Activated B cell treated with CpG ODN at 0.5 μM for 24 hours (primary cell): ENCODE measurements at regions not wholly inside any gene's neighbourhood (a gene's known extent, or its start where the extent isn't known, plus 50 kb on each side); places are given as distances from the start of the nearest gene placed in this dataset.

ENCODE experiments used
- ATAC-seq: fragments of 200-7000 bp; cut with Tn5 transposase; one replicate; pipeline ENCODE4 v1.10.0; 2021; ENCODE audit warnings: low read depth, mild to moderate bottlenecking, moderate library complexity
- CTCF ChIA-PET: fragments of 350-600 bp; sonication (Branson Sonifier 250); formaldehyde crosslinking; loops from one replicate; lab custom pipeline; 2021; ENCODE audit warnings: antibody characterized with exemption; lab: Charles Lee
- POLR2A ChIA-PET: fragments of 350-600 bp; sonication (Branson Sonifier 250); formaldehyde crosslinking; loops from one replicate; lab custom pipeline; 2021; ENCODE audit warnings: antibody characterized with exemption; lab: Charles Lee
- DNase-seq: peaks from one replicate; pipeline ENCODE4 v3.0.0; 2022
- H3K27ac Mint-ChIP-seq: one replicate; pipeline ENCODE4 v1.8.0; 2020; ENCODE audit warnings: mixed read lengths
- H3K27me3 Mint-ChIP-seq: one replicate; pipeline ENCODE4 v1.8.0; 2021; ENCODE audit warnings: mixed read lengths
- H3K36me3 Mint-ChIP-seq: one replicate; pipeline ENCODE4 v1.8.0; 2021; ENCODE audit warnings: low read depth, mixed read lengths
- H3K4me1 Mint-ChIP-seq: one replicate; pipeline ENCODE4 v1.8.0; 2021; ENCODE audit warnings: mixed read lengths
- H3K4me3 Mint-ChIP-seq: one replicate; pipeline ENCODE4 v1.8.0; 2020; ENCODE audit warnings: mild to moderate bottlenecking, mixed read lengths
- H3K9me3 Mint-ChIP-seq: one replicate; pipeline ENCODE4 v1.8.0; 2020; ENCODE audit warnings: mixed read lengths
- intact Hi-C: fragments of 100-400 bp; cut with micrococcal nuclease; formaldehyde crosslinking; loops from one replicate; pipeline ENCODE4 v1.15.1; 2024
- TF ChIP-seq, protein P1 (sequence below): fragments of 200-600 bp; IDR thresholded peaks from one replicate; pipeline ENCODE4 v1.8.0; 2022; ENCODE audit warnings: antibody characterized with exemption, mild to moderate bottlenecking

DNA sequence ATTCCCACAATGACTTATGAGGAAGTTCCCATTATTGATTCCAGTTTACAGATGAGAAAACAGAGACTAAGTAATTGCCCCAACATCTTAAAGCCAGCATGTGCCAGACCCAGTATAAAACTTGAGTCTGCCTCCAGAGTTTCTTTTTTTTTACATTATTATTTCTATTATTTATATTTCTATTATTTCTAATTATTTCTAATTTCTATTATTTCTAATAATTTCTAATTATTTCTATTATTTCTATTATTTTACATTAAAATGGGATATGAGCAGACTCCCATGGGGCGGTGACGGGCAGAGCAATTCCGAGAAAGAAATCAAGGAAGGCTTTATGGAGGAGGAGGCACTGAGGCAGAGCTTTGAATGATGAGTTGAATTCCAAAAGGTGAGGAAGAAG lies 54.4 kb upstream of the BDKRB2 start:
- no peak overlapping the region for H3K27ac Mint-ChIP-seq
- DNase-seq: no peak
- intact Hi-C loops: no loop called here
- no peaks in the 10 kb centered on the region for H3K4me1 Mint-ChIP-seq
- ChIA-PET POLR2A (no interaction called here), CTCF (no interaction called here)
- TF ChIP-seq, protein P1, sequence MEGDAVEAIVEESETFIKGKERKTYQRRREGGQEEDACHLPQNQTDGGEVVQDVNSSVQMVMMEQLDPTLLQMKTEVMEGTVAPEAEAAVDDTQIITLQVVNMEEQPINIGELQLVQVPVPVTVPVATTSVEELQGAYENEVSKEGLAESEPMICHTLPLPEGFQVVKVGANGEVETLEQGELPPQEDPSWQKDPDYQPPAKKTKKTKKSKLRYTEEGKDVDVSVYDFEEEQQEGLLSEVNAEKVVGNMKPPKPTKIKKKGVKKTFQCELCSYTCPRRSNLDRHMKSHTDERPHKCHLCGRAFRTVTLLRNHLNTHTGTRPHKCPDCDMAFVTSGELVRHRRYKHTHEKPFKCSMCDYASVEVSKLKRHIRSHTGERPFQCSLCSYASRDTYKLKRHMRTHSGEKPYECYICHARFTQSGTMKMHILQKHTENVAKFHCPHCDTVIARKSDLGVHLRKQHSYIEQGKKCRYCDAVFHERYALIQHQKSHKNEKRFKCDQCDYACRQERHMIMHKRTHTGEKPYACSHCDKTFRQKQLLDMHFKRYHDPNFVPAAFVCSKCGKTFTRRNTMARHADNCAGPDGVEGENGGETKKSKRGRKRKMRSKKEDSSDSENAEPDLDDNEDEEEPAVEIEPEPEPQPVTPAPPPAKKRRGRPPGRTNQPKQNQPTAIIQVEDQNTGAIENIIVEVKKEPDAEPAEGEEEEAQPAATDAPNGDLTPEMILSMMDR: no peak
- H3K27me3 Mint-ChIP-seq: peaks cover 5% of the 10 kb centered on the region
- no peak overlapping the region for H3K4me3 Mint-ChIP-seq
- no peaks in the 10 kb centered on the region for H3K36me3 Mint-ChIP-seq
- peaks cover 7% of the 10 kb centered on the region for H3K9me3 Mint-ChIP-seq
- no peak for ATAC-seq

DNA sequence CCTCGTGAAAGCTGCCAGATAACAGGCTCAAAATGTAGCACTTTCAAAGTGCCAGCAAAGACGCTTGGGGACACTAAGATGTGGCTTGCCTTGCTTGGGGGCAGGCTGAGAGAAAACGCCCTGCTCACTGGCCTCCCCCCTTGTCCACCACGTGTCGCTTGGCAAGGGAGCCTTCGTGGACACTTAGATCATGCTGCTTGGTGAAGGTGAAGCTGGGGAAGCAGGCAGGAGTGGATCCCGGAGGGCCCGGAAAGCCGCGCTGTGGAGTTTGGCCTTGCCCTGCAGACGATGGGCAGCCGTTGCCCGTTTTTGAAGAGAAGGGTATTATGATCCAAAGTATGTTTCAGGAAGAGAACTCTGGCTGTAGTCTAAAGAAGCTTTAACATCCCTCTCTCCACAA lies 53.4 kb upstream of the BDKRB2 start:
- peaks cover 7% of the 10 kb centered on the region for H3K9me3 Mint-ChIP-seq
- no peaks in the 10 kb centered on the region for H3K36me3 Mint-ChIP-seq
- H3K27ac Mint-ChIP-seq: no peak overlapping the region
- H3K4me1 Mint-ChIP-seq: no peaks in the 10 kb centered on the region
- ChIA-PET CTCF (no interaction called here), POLR2A (no interaction called here)
- peaks cover 5% of the 10 kb centered on the region for H3K27me3 Mint-ChIP-seq
- DNase-seq (no peak), ATAC-seq (no peak)
- TF ChIP-seq, protein P1: no peak
- intact Hi-C loops: no loop called here
- no peak overlapping the region for H3K4me3 Mint-ChIP-seq

DNA sequence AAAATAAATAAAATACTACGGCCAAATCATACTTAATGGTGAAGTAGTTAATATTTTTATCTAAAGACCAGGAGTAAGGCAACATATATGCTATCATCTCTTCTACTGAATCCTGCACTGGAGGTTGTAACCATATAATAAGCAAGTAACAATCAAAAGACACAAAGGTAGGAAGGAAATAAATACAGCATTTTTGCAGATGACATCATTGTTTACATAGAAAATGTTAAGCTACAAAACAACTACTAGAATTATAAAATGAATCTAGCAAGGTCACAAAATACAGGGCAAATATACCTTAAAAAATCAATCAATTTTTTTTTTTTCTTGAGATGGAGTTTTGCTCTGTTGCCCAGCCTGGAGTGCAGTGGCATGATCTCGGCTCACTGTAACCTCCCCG lies 51.6 kb upstream of the BDKRB2 start:
- CTCF ChIA-PET: no interaction called here
- H3K4me3 Mint-ChIP-seq: no peak overlapping the region
- H3K9me3 Mint-ChIP-seq: peaks cover 2% of the 10 kb centered on the region
- TF ChIP-seq, protein P1: no peak
- intact Hi-C loops: no loop called here
- no peak overlapping the region for H3K27ac Mint-ChIP-seq
- DNase-seq: no peak
- H3K27me3 Mint-ChIP-seq: peaks cover 2% of the 10 kb centered on the region
- H3K4me1 Mint-ChIP-seq: no peaks in the 10 kb centered on the region
- ATAC-seq: no peak
- POLR2A ChIA-PET: interaction anchor here (0.6 kb wide), 1 partner anchor 16 kb away, joined by 9 read pairs; no protein-coding TSS in a partner anchor
- no peaks in the 10 kb centered on the region for H3K36me3 Mint-ChIP-seq
